Sciatic nerve (tissue), 2 donors: ENCODE measurements at regions not wholly inside any gene's neighbourhood (a gene's known extent, or its start where the extent isn't known, plus 50 kb on each side); places are given as distances from the start of the nearest gene placed in this dataset.
"Not testable (repeated sequence)": the region's sequence is repeated elsewhere in the genome, so short reads cannot be mapped to it uniquely, and the experiment has no call there.

Experiments used
- ATAC-seq: fragments of 200-7000 bp; cut with Tn5 transposase; one replicate; pipeline ENCODE4 v1.9.1; 2020; ENCODE audit warnings: mild to moderate bottlenecking, moderate library complexity
- DNase-seq: peaks from one replicate; pipeline ENCODE4 v3.0.0-alpha.2; 2020; ENCODE audit warnings: low spot score
- intact Hi-C: fragments of 100-400 bp; cut with DNase I; formaldehyde crosslinking; loops from one replicate; pipeline ENCODE4 v1.14.2; 2022
- donor health status: DM: no; HTN: no; CAD: no.
- donor health status: DM: no; HTN: no; CAD: no.

GRCh38 chr2:14094592-14094991 is 537.9 kb upstream of the LRATD1 start:
- intact Hi-C loops, result no loop called here
- no peak for ATAC-seq
- no peak for DNase-seq

GRCh38 chr2:14099101-14099500 is 533.4 kb upstream of the LRATD1 start:
- DNase-seq, intact Hi-C loops, ATAC-seq: not testable (repeated sequence)

- ATAC-seq, result no peak
- intact Hi-C loops, result no loop called here
- no peak for DNase-seq
These were observed 518.2 kb upstream of the LRATD1 start for GRCh38 chr2:14114275-14114674.

- ATAC-seq, result no peak
- intact Hi-C loops, result no loop called here
- no peak for DNase-seq
These were observed 512.1 kb upstream of the LRATD1 start for GRCh38 chr2:14120376-14120775.

GRCh38 chr2:14123436-14124103 is 508.9 kb upstream of the LRATD1 start:
- intact Hi-C loops, result no loop called here
- no peak for ATAC-seq

GRCh38 chr2:14125624-14126293 is 506.8 kb upstream of the LRATD1 start:
- ATAC-seq (no peak), DNase-seq (no peak)
- intact Hi-C loops, result no loop called here

More at GRCh38 chr2:14123436-14124103, 508.9 kb upstream of the LRATD1 start:
- no peak for DNase-seq

- ATAC-seq, result no peak
- intact Hi-C loops, result no loop called here
- DNase-seq, result no peak
These were observed 505.7 kb upstream of the LRATD1 start for GRCh38 chr2:14126846-14127245.

GRCh38 chr2:14127765-14128164 is 504.8 kb upstream of the LRATD1 start:
- intact Hi-C loops, result no loop called here
- DNase-seq (no peak), ATAC-seq (no peak)

GRCh38 chr2:14132386-14132785 is 500.1 kb upstream of the LRATD1 start:
- intact Hi-C loops, result no loop called here
- ATAC-seq, result no peak
- DNase-seq, result no peak

- ATAC-seq, result no peak
- no peak for DNase-seq
- intact Hi-C loops, result no loop called here
These were observed 497.7 kb upstream of the LRATD1 start for GRCh38 chr2:14134771-14135170.

- ATAC-seq (no peak), DNase-seq (no peak)
- intact Hi-C loops, result no loop called here
These were observed 496.5 kb upstream of the LRATD1 start for GRCh38 chr2:14136030-14136429.

GRCh38 chr2:14137643-14138042 is 494.9 kb upstream of the LRATD1 start:
- DNase-seq, result no peak
- no peak for ATAC-seq
- intact Hi-C loops, result no loop called here

- DNase-seq, result no peak
- intact Hi-C loops, result no loop called here
- no peak for ATAC-seq
These were observed 492.4 kb upstream of the LRATD1 start for GRCh38 chr2:14140009-14140550.

GRCh38 chr2:14143435-14143834 is 489.1 kb upstream of the LRATD1 start:
- no peak for DNase-seq
- intact Hi-C loops, result no loop called here
- ATAC-seq, result no peak

- no peak for ATAC-seq
- no peak for DNase-seq
- intact Hi-C loops, result no loop called here
These were observed 484.3 kb upstream of the LRATD1 start for GRCh38 chr2:14148216-14148615.

- intact Hi-C loops, result no loop called here
- DNase-seq, result no peak
- ATAC-seq, result no peak
These were observed 474.7 kb upstream of the LRATD1 start for GRCh38 chr2:14157816-14158215.

GRCh38 chr2:14180333-14180732 is 452.2 kb upstream of the LRATD1 start:
- ATAC-seq (no peak), DNase-seq (no peak)
- intact Hi-C loops, result no loop called here

GRCh38 chr2:14182227-14182946 is 450.1 kb upstream of the LRATD1 start:
- no peak for DNase-seq
- intact Hi-C loops, result no loop called here
- no peak for ATAC-seq

GRCh38 chr2:14185906-14186305 is 446.6 kb upstream of the LRATD1 start:
- no peak for ATAC-seq
- intact Hi-C loops, result no loop called here
- no peak for DNase-seq

- intact Hi-C loops, result no loop called here
- no peak for ATAC-seq
- DNase-seq, result no peak
These were observed 444.1 kb upstream of the LRATD1 start for GRCh38 chr2:14188446-14188845.
